ENCODE measurements at regions not wholly inside any gene's neighbourhood (a gene's known extent, or its start where the extent isn't known, plus 50 kb on each side); places are given as distances from the start of the nearest gene placed in this dataset.

DNA sequence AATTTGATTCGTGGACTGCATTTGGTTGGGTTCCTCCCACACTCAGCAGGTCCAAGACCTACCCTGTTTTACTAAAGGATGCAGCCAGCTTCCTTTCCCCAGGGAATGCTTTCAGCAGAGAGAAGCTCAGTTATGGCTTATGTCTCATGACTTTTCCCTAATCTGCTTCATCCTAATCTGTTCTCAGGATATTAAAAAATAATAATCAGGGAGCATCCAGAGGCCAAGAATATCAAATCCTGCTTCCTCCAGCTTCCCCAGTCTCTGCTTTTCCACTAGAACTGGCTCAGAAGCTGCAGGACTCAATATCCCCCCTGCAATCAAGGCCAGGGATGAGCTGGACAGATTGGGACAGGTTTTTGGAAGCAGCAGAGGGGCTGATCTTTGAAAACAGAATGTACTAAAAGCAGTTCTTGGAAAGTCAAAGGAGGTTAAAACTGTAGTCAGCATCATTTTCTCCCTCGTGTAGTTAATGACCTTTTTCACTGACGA is 326.9 kb upstream of the TNP1 start:
- H3K27me3 ChIP-seq (ENCODE audit: control insufficient read depth, insufficient read depth, low read length): no peaks in the 10 kb centered on the region
- CTCF ChIA-PET: no interaction called here
- POLR2A ChIA-PET: no interaction called here
- H3K36me3 ChIP-seq (ENCODE audit: control insufficient read depth, insufficient read depth, low read length): no peaks in the 10 kb centered on the region
- no TSS peak for BruUV-seq (replicated peaks)
- intact Hi-C loops (cut with micrococcal nuclease; ENCODE audit: unreplicated experiment) (no loop called here), in situ Hi-C loops (cut with HindIII; ENCODE audit: low pct_unique_long_range_greater_than_20kb, low sequenced_read_pairs) (no loop called here)
- H3K27ac ChIP-seq (ENCODE audit: low read length): no peak overlapping the region
- H3K4me3 ChIP-seq (ENCODE audit: low read depth in 2 of 2, low read length in 2 of 2): no peak overlapping the region
- DNase-seq (ENCODE audit: low read depth, low spot score) (no peak), ATAC-seq (no peak)
- H3K4me1 ChIP-seq (ENCODE audit: control insufficient read depth, insufficient read depth, low read length): no peaks in the 10 kb centered on the region
- H3K9me3 ChIP-seq (ENCODE audit: control insufficient read depth, insufficient read depth, low read depth, low read length): no peaks in the 10 kb centered on the region
- TF ChIP-seq, protein P1, sequence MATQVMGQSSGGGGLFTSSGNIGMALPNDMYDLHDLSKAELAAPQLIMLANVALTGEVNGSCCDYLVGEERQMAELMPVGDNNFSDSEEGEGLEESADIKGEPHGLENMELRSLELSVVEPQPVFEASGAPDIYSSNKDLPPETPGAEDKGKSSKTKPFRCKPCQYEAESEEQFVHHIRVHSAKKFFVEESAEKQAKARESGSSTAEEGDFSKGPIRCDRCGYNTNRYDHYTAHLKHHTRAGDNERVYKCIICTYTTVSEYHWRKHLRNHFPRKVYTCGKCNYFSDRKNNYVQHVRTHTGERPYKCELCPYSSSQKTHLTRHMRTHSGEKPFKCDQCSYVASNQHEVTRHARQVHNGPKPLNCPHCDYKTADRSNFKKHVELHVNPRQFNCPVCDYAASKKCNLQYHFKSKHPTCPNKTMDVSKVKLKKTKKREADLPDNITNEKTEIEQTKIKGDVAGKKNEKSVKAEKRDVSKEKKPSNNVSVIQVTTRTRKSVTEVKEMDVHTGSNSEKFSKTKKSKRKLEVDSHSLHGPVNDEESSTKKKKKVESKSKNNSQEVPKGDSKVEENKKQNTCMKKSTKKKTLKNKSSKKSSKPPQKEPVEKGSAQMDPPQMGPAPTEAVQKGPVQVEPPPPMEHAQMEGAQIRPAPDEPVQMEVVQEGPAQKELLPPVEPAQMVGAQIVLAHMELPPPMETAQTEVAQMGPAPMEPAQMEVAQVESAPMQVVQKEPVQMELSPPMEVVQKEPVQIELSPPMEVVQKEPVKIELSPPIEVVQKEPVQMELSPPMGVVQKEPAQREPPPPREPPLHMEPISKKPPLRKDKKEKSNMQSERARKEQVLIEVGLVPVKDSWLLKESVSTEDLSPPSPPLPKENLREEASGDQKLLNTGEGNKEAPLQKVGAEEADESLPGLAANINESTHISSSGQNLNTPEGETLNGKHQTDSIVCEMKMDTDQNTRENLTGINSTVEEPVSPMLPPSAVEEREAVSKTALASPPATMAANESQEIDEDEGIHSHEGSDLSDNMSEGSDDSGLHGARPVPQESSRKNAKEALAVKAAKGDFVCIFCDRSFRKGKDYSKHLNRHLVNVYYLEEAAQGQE (IDR thresholded peaks at IDR 0.05; ENCODE audit: insufficient read depth in 1 of 2, low read depth in 2 of 2, low read length in 1 of 2): no peak
- TF ChIP-seq POLR2AphosphoS5 (IDR thresholded peaks at IDR 0.05; ENCODE audit: low read depth, low read length) (no peak), SIN3A (IDR thresholded peaks at IDR 0.05; ENCODE audit: borderline replicate concordance, insufficient read depth, low read depth, low read length) (no peak), TCF7L2 (IDR thresholded peaks at IDR 0.05; ENCODE audit: low read depth, low read length) (no peak)
- TF ChIP-seq, protein P2, sequence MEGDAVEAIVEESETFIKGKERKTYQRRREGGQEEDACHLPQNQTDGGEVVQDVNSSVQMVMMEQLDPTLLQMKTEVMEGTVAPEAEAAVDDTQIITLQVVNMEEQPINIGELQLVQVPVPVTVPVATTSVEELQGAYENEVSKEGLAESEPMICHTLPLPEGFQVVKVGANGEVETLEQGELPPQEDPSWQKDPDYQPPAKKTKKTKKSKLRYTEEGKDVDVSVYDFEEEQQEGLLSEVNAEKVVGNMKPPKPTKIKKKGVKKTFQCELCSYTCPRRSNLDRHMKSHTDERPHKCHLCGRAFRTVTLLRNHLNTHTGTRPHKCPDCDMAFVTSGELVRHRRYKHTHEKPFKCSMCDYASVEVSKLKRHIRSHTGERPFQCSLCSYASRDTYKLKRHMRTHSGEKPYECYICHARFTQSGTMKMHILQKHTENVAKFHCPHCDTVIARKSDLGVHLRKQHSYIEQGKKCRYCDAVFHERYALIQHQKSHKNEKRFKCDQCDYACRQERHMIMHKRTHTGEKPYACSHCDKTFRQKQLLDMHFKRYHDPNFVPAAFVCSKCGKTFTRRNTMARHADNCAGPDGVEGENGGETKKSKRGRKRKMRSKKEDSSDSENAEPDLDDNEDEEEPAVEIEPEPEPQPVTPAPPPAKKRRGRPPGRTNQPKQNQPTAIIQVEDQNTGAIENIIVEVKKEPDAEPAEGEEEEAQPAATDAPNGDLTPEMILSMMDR (IDR thresholded peaks at IDR 0.05): no peak

DNA sequence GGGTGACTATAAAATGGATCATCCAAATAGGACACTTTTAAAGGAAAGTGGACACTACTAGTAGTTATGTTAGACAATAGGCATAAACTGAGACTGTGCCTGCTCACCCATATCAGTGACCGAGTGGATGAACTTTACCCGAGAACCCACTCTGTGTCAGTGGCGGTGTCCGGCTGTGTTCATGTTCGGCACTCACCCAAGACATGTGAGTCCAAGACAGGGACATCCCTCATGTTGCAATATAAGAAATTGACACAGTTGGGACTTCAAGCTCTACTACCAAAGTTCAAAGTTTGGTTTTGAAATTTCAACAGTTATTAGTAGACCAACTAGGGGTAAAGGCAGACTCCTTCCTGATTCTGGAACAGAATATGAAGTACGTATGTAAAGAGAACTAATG is 326.3 kb upstream of the TNP1 start:
- H3K4me3 ChIP-seq (ENCODE audit: low read depth in 2 of 2, low read length in 2 of 2): no peak overlapping the region
- no peaks in the 10 kb centered on the region for H3K4me1 ChIP-seq (ENCODE audit: control insufficient read depth, insufficient read depth, low read length)
- ATAC-seq (no peak), DNase-seq (ENCODE audit: low read depth, low spot score) (no peak)
- no peak for TF ChIP-seq POLR2AphosphoS5 (IDR thresholded peaks at IDR 0.05; ENCODE audit: low read depth, low read length)
- TF ChIP-seq SIN3A (IDR thresholded peaks at IDR 0.05; ENCODE audit: borderline replicate concordance, insufficient read depth, low read depth, low read length): no peak
- TF ChIP-seq, protein P2 (IDR thresholded peaks at IDR 0.05): no peak
- no peak for TF ChIP-seq TCF7L2 (IDR thresholded peaks at IDR 0.05; ENCODE audit: low read depth, low read length)
- TF ChIP-seq, protein P1 (IDR thresholded peaks at IDR 0.05; ENCODE audit: insufficient read depth in 1 of 2, low read depth in 2 of 2, low read length in 1 of 2): no peak
- no TSS peak for BruUV-seq (replicated peaks)
- POLR2A ChIA-PET: no interaction called here
- no peaks in the 10 kb centered on the region for H3K36me3 ChIP-seq (ENCODE audit: control insufficient read depth, insufficient read depth, low read length)
- H3K27me3 ChIP-seq (ENCODE audit: control insufficient read depth, insufficient read depth, low read length): no peaks in the 10 kb centered on the region
- no peak overlapping the region for H3K27ac ChIP-seq (ENCODE audit: low read length)
- CTCF ChIA-PET: no interaction called here
- H3K9me3 ChIP-seq (ENCODE audit: control insufficient read depth, insufficient read depth, low read depth, low read length): no peaks in the 10 kb centered on the region
- intact Hi-C loops (cut with micrococcal nuclease; ENCODE audit: unreplicated experiment): no loop called here
- in situ Hi-C loops (cut with HindIII; ENCODE audit: low pct_unique_long_range_greater_than_20kb, low sequenced_read_pairs): no loop called here

Measured in Panc1 (cell line).